ES-I3 (cell line): ENCODE measurements at regions not wholly inside any gene's neighbourhood (a gene's known extent, or its start where the extent isn't known, plus 50 kb on each side); places are given as distances from the start of the nearest gene placed in this dataset.

Experiments
- H3K36me3 ChIP-seq: 2 replicates; pipeline ENCODE4 v1.6.1; 2013; ENCODE audit warnings: mild to moderate bottlenecking, low read length, control low read depth, moderate library complexity; ENCODE audit not compliant: insufficient read depth
- H3K4me1 ChIP-seq: 2 replicates; pipeline ENCODE4 v1.6.1; 2013; ENCODE audit warnings: mild to moderate bottlenecking, control low read depth, low read length; ENCODE audit not compliant: insufficient read depth
- H3K9ac ChIP-seq: 2 replicates; pipeline ENCODE4 v1.6.1; 2013; ENCODE audit warnings: low read depth, mild to moderate bottlenecking, low read length, moderate library complexity
- H3K9me3 ChIP-seq: 2 replicates; pipeline ENCODE4 v1.6.1; 2013; ENCODE audit warnings: mild to moderate bottlenecking, low read length, moderate library complexity; ENCODE audit not compliant: control insufficient read depth, insufficient read depth

GRCh38 chr6:91337967-91338366 lies 751.1 kb upstream of the MAP3K7 start:
- Histone ChIP-seq H3K9me3 (no peaks in the 10 kb centered on the region), H3K4me1 (peaks cover 10% of the 10 kb centered on the region), H3K9ac (no peak overlapping the region), H3K36me3 (no peaks in the 10 kb centered on the region)

GRCh38 chr6:91330896-91331295 lies 744.0 kb upstream of the MAP3K7 start:
- Histone ChIP-seq H3K36me3 (no peaks in the 10 kb centered on the region), H3K9ac (no peak overlapping the region), H3K4me1 (no peaks in the 10 kb centered on the region), H3K9me3 (no peaks in the 10 kb centered on the region)

- Histone ChIP-seq H3K4me1 (no peaks in the 10 kb centered on the region), H3K9ac (no peak overlapping the region), H3K9me3 (no peaks in the 10 kb centered on the region), H3K36me3 (no peaks in the 10 kb centered on the region)
These were observed 741.4 kb upstream of the MAP3K7 start for GRCh38 chr6:91328241-91328640.

- Histone ChIP-seq H3K9me3 (no peaks in the 10 kb centered on the region), H3K36me3 (no peaks in the 10 kb centered on the region), H3K9ac (no peak overlapping the region), H3K4me1 (no peaks in the 10 kb centered on the region)
These were observed 737.8 kb upstream of the MAP3K7 start for GRCh38 chr6:91324711-91325110.

- Histone ChIP-seq H3K4me1 (no peaks in the 10 kb centered on the region), H3K9me3 (no peaks in the 10 kb centered on the region), H3K36me3 (no peaks in the 10 kb centered on the region), H3K9ac (no peak overlapping the region)
These were observed 731.1 kb upstream of the MAP3K7 start for GRCh38 chr6:91317984-91318383.

GRCh38 chr6:91317247-91317835 lies 730.5 kb upstream of the MAP3K7 start:
- H3K9me3 ChIP-seq, result no peaks in the 10 kb centered on the region
- H3K36me3 ChIP-seq, result no peaks in the 10 kb centered on the region
- no peak overlapping the region for H3K9ac ChIP-seq
- H3K4me1 ChIP-seq, result no peaks in the 10 kb centered on the region

- Histone ChIP-seq H3K9me3 (no peaks in the 10 kb centered on the region), H3K9ac (no peak overlapping the region), H3K36me3 (no peaks in the 10 kb centered on the region), H3K4me1 (no peaks in the 10 kb centered on the region)
These were observed 723.3 kb upstream of the MAP3K7 start for GRCh38 chr6:91310178-91310577.

GRCh38 chr6:91305755-91306154 lies 718.9 kb upstream of the MAP3K7 start:
- Histone ChIP-seq H3K4me1 (no peaks in the 10 kb centered on the region), H3K36me3 (no peaks in the 10 kb centered on the region), H3K9me3 (no peaks in the 10 kb centered on the region), H3K9ac (no peak overlapping the region)

GRCh38 chr6:91304521-91304920 lies 717.6 kb upstream of the MAP3K7 start:
- H3K9ac ChIP-seq, result no peak overlapping the region
- no peaks in the 10 kb centered on the region for H3K9me3 ChIP-seq
- H3K36me3 ChIP-seq, result no peaks in the 10 kb centered on the region
- peaks cover 4% of the 10 kb centered on the region; the same call in 1 of the 2 replicates for H3K4me1 ChIP-seq

- H3K9me3 ChIP-seq, result no peaks in the 10 kb centered on the region
- H3K9ac ChIP-seq, result no peak overlapping the region
- peaks cover 12% of the 10 kb centered on the region for H3K4me1 ChIP-seq
- H3K36me3 ChIP-seq, result no peaks in the 10 kb centered on the region
These were observed 716.5 kb upstream of the MAP3K7 start for GRCh38 chr6:91303326-91303725.

- H3K4me1 ChIP-seq, result peaks cover 12% of the 10 kb centered on the region
- no peak overlapping the region for H3K9ac ChIP-seq
- no peaks in the 10 kb centered on the region for H3K9me3 ChIP-seq
- H3K36me3 ChIP-seq, result no peaks in the 10 kb centered on the region
These were observed 712.9 kb upstream of the MAP3K7 start for GRCh38 chr6:91299544-91300491.

- H3K9ac ChIP-seq, result no peak overlapping the region
- no peaks in the 10 kb centered on the region for H3K9me3 ChIP-seq
- H3K4me1 ChIP-seq, result peaks cover 12% of the 10 kb centered on the region
- H3K36me3 ChIP-seq, result no peaks in the 10 kb centered on the region
These were observed 711.8 kb upstream of the MAP3K7 start for GRCh38 chr6:91298543-91299145.

GRCh38 chr6:91293395-91293794 lies 706.5 kb upstream of the MAP3K7 start:
- Histone ChIP-seq H3K4me1 (no peaks in the 10 kb centered on the region), H3K9ac (no peak overlapping the region), H3K9me3 (no peaks in the 10 kb centered on the region), H3K36me3 (no peaks in the 10 kb centered on the region)

- no peaks in the 10 kb centered on the region for H3K4me1 ChIP-seq
- no peak overlapping the region for H3K9ac ChIP-seq
- no peaks in the 10 kb centered on the region for H3K9me3 ChIP-seq
- H3K36me3 ChIP-seq, result no peaks in the 10 kb centered on the region
These were observed 704.2 kb upstream of the MAP3K7 start for GRCh38 chr6:91291071-91291470.

GRCh38 chr6:91288741-91289140 lies 701.9 kb upstream of the MAP3K7 start:
- Histone ChIP-seq H3K36me3 (no peaks in the 10 kb centered on the region), H3K9ac (no peak overlapping the region), H3K9me3 (no peaks in the 10 kb centered on the region), H3K4me1 (no peaks in the 10 kb centered on the region)
